ENCODE measurements at regions not wholly inside any gene's neighbourhood (a gene's known extent, or its start where the extent isn't known, plus 50 kb on each side); places are given as distances from the start of the nearest gene placed in this dataset.
"Not testable (repeated sequence)": the region's sequence is repeated elsewhere in the genome, so short reads cannot be mapped to it uniquely, and the experiment has no call there.

- no peak overlapping the region for H3K9ac ChIP-seq (replicated peaks; ENCODE audit: extremely low read depth, insufficient read depth, low read length)
- H3K4me3 ChIP-seq (replicated peaks in 1 of 3; ENCODE audit: insufficient read depth in 1 of 3, low read depth in 1 of 3, low read length in 3 of 3): no peak overlapping the region
- no peak overlapping the region for H3K4me2 ChIP-seq (ENCODE audit: insufficient read depth, low read length)
- dilution Hi-C loops (cut with MboI; ENCODE audit: extremely low pct_ligation_motif_present, low sequenced_read_pairs) (loop anchor here (25.0 kb wide), 1 partner anchor 112 kb away; the partner anchor contains the start of gene CHD2), intact Hi-C loops (cut with micrococcal nuclease) (no loop called here)
- H3K36me3 ChIP-seq (ENCODE audit: control insufficient read depth in 2 of 2, extremely low read depth in 1 of 2, insufficient read depth in 2 of 2, low read length in 2 of 2): no peaks in the 10 kb centered on the region
- BruUV-seq (replicated peaks): no TSS peak
- FAIRE-seq (no peak), DNase-seq (ENCODE audit: low read depth, low spot score) (no peak)
- no peak overlapping the region for H2AFZ ChIP-seq (ENCODE audit: low read depth, low read length)
- H3K9me1 ChIP-seq (replicated peaks; ENCODE audit: control insufficient read depth, extremely low read depth, insufficient read depth, low read length): no peaks in the 10 kb centered on the region
- ChIA-PET CTCF (interaction anchor here (2.5 kb wide), 1 partner anchor 118 kb away, joined by 7 read pairs; no protein-coding TSS in a partner anchor), POLR2A (no interaction called here)
- H3K4me1 ChIP-seq (ENCODE audit: control insufficient read depth, extremely low read depth, insufficient read depth, low read length): peaks cover 5% of the 10 kb centered on the region
- no peaks in the 10 kb centered on the region for H3K27me3 ChIP-seq (ENCODE audit: control insufficient read depth in 2 of 2, insufficient read depth in 2 of 2, low read length in 2 of 2)
- no peaks in the 10 kb centered on the region for H4K20me1 ChIP-seq (replicated peaks; ENCODE audit: control insufficient read depth, extremely low read depth, insufficient read depth, low read length)
- TF ChIP-seq EZH2 (IDR thresholded peaks at IDR 0.05; ENCODE audit: borderline replicate concordance, low read depth, low read length, severe bottlenecking) (no peak), GATA2 (IDR thresholded peaks at IDR 0.05; ENCODE audit: insufficient read depth, insufficient read length, low read depth, low read length) (no peak), FOS (IDR thresholded peaks at IDR 0.05; ENCODE audit: borderline replicate concordance, insufficient read depth, low read length) (no peak), POLR2A (IDR thresholded peaks at IDR 0.05; ENCODE audit: low read depth, low read length) (no peak), MAX (IDR thresholded peaks at IDR 0.05; ENCODE audit: insufficient read depth, insufficient read length) (no peak)
- H3K27ac ChIP-seq (ENCODE audit: insufficient read depth, low read depth, low read length): no peak overlapping the region
- H3K9me3 ChIP-seq (replicated peaks; ENCODE audit: control insufficient read depth, insufficient read depth, low read length): no peaks in the 10 kb centered on the region
- no peaks in the 10 kb centered on the region for H3K79me2 ChIP-seq (ENCODE audit: control insufficient read depth, insufficient read depth, low read length)
Measured at GRCh38 chr15:92800013-92800412, 100.1 kb upstream of the CHD2 start.

GRCh38 chr15:92800416-92801055 lies 99.6 kb upstream of the CHD2 start:
- FAIRE-seq: not testable (repeated sequence)

GRCh38 chr15:92801056-92801773 lies 98.9 kb upstream of the CHD2 start:
- H3K27ac ChIP-seq (ENCODE audit: insufficient read depth, low read depth, low read length); intact Hi-C loops (cut with micrococcal nuclease); H3K79me2 ChIP-seq (ENCODE audit: control insufficient read depth, insufficient read depth, low read length); H3K27me3 ChIP-seq (ENCODE audit: control insufficient read depth in 2 of 2, insufficient read depth in 2 of 2, low read length in 2 of 2); H3K4me3 ChIP-seq (replicated peaks in 1 of 3; ENCODE audit: insufficient read depth in 1 of 3, low read depth in 1 of 3, low read length in 3 of 3); BruUV-seq (replicated peaks); H2AFZ ChIP-seq (ENCODE audit: low read depth, low read length); DNase-seq (ENCODE audit: low read depth, low spot score); H3K9me3 ChIP-seq (replicated peaks; ENCODE audit: control insufficient read depth, insufficient read depth, low read length); H3K9me1 ChIP-seq (replicated peaks; ENCODE audit: control insufficient read depth, extremely low read depth, insufficient read depth, low read length); FAIRE-seq; H3K4me1 ChIP-seq (ENCODE audit: control insufficient read depth, extremely low read depth, insufficient read depth, low read length); H3K36me3 ChIP-seq (ENCODE audit: control insufficient read depth in 2 of 2, extremely low read depth in 1 of 2, insufficient read depth in 2 of 2, low read length in 2 of 2); H4K20me1 ChIP-seq (replicated peaks; ENCODE audit: control insufficient read depth, extremely low read depth, insufficient read depth, low read length); H3K9ac ChIP-seq (replicated peaks; ENCODE audit: extremely low read depth, insufficient read depth, low read length); H3K4me2 ChIP-seq (ENCODE audit: insufficient read depth, low read length): not testable (repeated sequence)
- ChIA-PET POLR2A (interaction anchor here (0.6 to 1.0 kb wide), 3 partner anchors 81 to 212 kb away, joined by 3 to 8 read pairs (median 8); no protein-coding TSS in a partner anchor), CTCF (interaction anchor here (0.6 to 2.5 kb wide), 3 partner anchors 116 to 132 kb away, joined by 3 to 7 read pairs (median 3); no protein-coding TSS in a partner anchor)
- dilution Hi-C loops (cut with MboI; ENCODE audit: extremely low pct_ligation_motif_present, low sequenced_read_pairs): loop anchor here (25.0 kb wide), 1 partner anchor 111 kb away; the partner anchor contains the start of gene CHD2

More at GRCh38 chr15:92800416-92801055, 99.6 kb upstream of the CHD2 start:
- H3K4me2 ChIP-seq (ENCODE audit: insufficient read depth, low read length); H4K20me1 ChIP-seq (replicated peaks; ENCODE audit: control insufficient read depth, extremely low read depth, insufficient read depth, low read length); H3K79me2 ChIP-seq (ENCODE audit: control insufficient read depth, insufficient read depth, low read length); H3K4me3 ChIP-seq (replicated peaks in 1 of 3; ENCODE audit: insufficient read depth in 1 of 3, low read depth in 1 of 3, low read length in 3 of 3); DNase-seq (ENCODE audit: low read depth, low spot score); H3K27ac ChIP-seq (ENCODE audit: insufficient read depth, low read depth, low read length); H3K9me1 ChIP-seq (replicated peaks; ENCODE audit: control insufficient read depth, extremely low read depth, insufficient read depth, low read length); H3K9me3 ChIP-seq (replicated peaks; ENCODE audit: control insufficient read depth, insufficient read depth, low read length); H3K9ac ChIP-seq (replicated peaks; ENCODE audit: extremely low read depth, insufficient read depth, low read length); H3K36me3 ChIP-seq (ENCODE audit: control insufficient read depth in 2 of 2, extremely low read depth in 1 of 2, insufficient read depth in 2 of 2, low read length in 2 of 2); intact Hi-C loops (cut with micrococcal nuclease); H3K27me3 ChIP-seq (ENCODE audit: control insufficient read depth in 2 of 2, insufficient read depth in 2 of 2, low read length in 2 of 2); H2AFZ ChIP-seq (ENCODE audit: low read depth, low read length); BruUV-seq (replicated peaks); H3K4me1 ChIP-seq (ENCODE audit: control insufficient read depth, extremely low read depth, insufficient read depth, low read length): not testable (repeated sequence)
- dilution Hi-C loops (cut with MboI; ENCODE audit: extremely low pct_ligation_motif_present, low sequenced_read_pairs): loop anchor here (25.0 kb wide), 1 partner anchor 112 kb away; the partner anchor contains the start of gene CHD2
- CTCF ChIA-PET: interaction anchor here (2.5 kb wide), 1 partner anchor 117 kb away, joined by 7 read pairs; no protein-coding TSS in a partner anchor
- POLR2A ChIA-PET: interaction anchor here (0.6 to 0.7 kb wide), 2 partner anchors 128 to 213 kb away, joined by 3 to 8 read pairs; no protein-coding TSS in a partner anchor
